HG03575 (cell line): ENCODE measurements at regions not wholly inside any gene's neighbourhood (a gene's known extent, or its start where the extent isn't known, plus 50 kb on each side); places are given as distances from the start of the nearest gene placed in this dataset.
"Not testable (repeated sequence)": the region's sequence is repeated elsewhere in the genome, so short reads cannot be mapped to it uniquely, and the experiment has no call there.

Experiments used
- ATAC-seq: cut with Tn5 transposase; IDR thresholded peaks from one replicate; pipeline ENCODE4 v1.9.1; 2021; ENCODE audit not compliant: unreplicated experiment, insufficient number of reproducible peaks, low FRiP score; ENCODE audit errors: extremely low read depth

DNA sequence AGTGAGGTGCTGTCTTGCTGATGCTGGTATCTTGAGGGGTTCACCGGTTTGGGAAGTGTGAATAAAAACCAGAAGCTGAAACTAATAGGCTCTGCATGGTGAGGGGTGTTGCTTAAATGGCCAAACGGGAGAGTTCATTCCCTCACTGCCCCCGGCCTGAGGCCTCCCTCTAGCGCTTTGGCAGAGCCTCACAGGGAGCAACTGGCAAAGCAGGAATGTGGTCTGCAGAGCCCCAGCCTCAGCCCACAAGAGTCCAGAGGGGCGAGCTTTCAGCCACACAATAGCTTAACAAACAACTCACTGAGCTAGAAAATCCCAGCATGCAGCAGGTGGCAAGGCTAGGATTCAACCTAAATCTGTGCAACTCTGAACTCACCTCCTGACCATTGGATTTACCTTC lies 234.8 kb downstream of the MED10 start:
- no peak for ATAC-seq

DNA sequence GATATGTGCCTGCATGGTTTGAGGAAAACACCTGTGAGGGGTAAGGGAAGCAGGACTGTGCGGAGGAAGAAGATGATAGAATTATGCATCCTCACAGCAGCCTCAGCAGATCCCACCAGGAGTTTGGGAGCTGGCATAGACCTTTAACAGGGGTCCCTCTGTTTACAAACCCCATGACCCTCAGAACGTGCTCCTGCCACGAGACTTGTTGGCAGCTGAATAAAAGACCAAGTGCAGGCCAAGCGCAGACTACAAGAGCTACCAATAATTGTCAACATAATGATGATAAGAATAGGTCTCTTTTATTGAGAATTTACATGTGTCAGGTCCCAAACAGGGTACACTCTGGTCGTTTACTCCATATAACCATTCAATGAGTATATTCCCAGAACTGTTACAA lies 236.0 kb downstream of the MED10 start:
- ATAC-seq, result no peak

- ATAC-seq, result no peak
Observed at GRCh38 chr5:6140219-6140618, 238.1 kb downstream of the MED10 start.

DNA sequence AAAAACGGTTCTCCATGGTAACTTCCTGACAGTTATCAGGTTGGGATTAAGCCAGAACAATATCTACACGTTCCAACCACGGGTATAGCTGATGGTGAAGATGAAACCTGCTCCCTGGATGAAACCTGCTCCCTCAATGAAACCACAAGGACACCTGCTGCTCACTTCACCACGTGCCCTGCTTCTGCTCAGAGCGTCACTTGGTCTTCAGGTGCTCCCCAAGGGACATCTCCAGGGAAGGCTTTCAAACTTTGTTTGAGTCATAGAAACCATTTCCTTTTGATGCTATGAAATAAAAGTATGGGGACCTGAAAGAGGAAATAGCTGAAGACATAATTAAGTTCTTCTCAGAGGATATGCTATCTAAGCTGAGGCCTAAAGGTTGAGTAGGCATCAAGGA lies 242.4 kb downstream of the MED10 start:
- no peak for ATAC-seq

DNA sequence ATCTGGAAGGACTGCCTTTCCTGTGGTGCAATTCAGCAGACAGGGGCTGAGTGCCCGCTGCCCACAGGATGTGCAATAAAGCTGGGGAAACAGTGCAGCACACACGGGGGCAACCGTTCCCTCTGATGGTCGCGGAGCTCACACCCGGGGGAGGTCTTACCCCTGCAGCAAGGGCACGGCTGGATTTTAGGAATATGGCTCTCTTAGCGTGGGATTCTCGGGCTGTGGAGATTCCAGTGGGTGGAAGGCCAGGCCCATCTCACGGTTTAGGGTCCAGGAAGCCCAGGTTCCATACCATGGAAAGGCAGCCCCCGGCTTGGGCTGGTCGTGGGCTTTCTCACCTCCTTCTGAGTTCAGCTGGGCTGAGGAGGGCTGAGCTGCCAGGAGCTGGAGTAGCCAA lies 244.1 kb downstream of the MED10 start:
- ATAC-seq, result no peak

- ATAC-seq, result no peak
Observed at GRCh38 chr5:6125781-6126180, 252.6 kb downstream of the MED10 start.

- no peak for ATAC-seq
Observed at GRCh38 chr5:6118691-6119090, 259.7 kb downstream of the MED10 start.

DNA sequence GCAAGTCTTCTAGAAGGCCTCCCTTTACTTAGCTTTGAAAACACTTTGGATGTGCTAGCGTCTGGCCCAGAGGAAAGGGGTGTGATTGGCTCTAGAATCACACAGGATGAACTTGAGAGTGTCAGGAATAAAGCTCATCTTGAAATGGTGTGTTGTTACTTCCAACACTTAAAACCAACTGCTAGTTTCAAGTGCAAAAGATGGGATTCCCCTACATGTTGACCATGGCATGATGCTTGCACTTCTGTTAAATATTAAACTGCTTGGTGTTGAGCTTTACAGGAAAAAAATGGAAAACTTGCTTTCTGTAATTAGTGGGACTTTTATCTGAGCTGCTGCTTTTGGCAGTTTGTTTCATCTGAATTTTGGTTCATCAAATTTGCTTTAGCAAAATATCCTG lies 261.1 kb downstream of the MED10 start:
- no peak for ATAC-seq

- no peak for ATAC-seq
Observed at GRCh38 chr5:6115852-6116251, 262.5 kb downstream of the MED10 start.

- no peak for ATAC-seq
Observed at GRCh38 chr5:6112538-6112937, 265.8 kb downstream of the MED10 start.

DNA sequence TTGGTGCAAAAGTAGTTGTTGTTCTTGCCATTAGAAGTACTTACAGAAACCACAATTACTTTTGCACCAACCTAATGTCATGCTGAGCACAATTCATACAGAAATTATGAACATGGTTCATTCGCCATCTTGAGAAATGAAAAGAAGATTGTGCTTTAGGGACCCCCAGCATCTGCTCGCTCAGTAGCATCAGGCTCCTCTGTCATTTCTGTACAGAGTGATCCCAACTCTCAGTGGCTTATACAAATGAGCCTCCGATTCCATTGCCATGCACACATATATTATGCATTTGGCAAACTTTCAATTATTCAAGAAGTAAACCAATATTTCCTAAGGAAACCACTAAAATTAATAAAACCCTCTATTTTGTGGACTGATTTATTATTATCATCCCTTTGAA lies 266.2 kb downstream of the MED10 start:
- ATAC-seq, result no peak

- ATAC-seq, result no peak
Observed at GRCh38 chr5:6111131-6111530, 267.2 kb downstream of the MED10 start.

GRCh38 chr5:6110441-6111005 lies 267.8 kb downstream of the MED10 start:
- ATAC-seq, result no peak

- no peak for ATAC-seq
Observed at GRCh38 chr5:6108981-6109825, 269.1 kb downstream of the MED10 start.

DNA sequence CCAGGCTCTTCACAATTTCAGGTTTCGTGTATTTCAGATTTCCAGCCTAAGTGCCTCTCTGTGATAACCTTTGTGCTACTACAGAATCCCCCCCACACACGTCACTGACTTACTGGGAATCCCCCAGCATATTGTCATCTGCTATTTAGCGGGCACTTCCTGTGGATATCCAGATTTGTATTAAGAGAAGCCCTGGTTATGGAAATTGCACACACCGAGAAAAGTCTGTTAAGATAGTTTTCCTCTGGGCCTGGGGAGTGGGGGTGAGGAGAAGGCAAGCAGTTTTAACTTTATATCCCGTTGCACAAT lies 269.9 kb downstream of the MED10 start:
- ATAC-seq, result no peak

- no peak for ATAC-seq
Observed at GRCh38 chr5:6107675-6108539, 270.4 kb downstream of the MED10 start.

DNA sequence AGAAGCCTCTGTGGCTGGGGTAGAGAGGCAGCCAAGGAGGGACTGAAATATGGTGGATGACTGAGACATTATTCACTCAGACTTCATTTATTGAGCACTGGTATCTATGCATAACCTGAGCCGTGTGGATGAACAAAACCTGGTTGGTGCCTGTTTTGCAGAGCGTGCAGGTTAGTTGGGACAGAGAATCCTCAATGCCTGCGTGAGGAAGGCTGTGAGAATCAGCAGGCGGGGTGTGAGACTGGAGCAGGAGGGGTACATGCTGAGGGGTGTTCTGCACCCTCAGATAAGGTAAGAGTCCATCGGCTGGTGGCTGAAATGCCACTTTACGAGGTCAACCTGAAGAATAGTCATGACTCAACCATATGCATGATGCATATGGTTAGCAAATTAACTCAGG lies 271.6 kb downstream of the MED10 start:
- ATAC-seq, result no peak

DNA sequence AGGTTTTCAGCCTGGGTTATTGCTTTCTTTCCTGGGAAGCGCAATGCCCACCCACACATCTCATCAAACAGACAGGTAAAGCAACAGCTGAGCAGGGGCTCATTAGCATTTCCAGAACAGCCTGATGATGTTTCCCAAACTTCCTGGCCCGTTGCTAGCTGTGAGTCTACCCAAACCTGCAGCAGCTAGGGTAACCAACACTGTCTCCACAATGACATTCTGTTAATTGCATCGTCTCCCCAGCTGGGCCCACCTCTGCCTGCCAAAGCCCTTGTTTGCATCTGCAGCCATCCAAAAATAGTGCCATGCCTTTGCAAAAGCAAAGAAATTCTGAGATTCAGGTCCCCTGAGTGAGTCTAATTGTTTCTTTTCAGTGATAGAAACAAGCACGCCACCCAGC lies 273.0 kb downstream of the MED10 start:
- ATAC-seq, result no peak

DNA sequence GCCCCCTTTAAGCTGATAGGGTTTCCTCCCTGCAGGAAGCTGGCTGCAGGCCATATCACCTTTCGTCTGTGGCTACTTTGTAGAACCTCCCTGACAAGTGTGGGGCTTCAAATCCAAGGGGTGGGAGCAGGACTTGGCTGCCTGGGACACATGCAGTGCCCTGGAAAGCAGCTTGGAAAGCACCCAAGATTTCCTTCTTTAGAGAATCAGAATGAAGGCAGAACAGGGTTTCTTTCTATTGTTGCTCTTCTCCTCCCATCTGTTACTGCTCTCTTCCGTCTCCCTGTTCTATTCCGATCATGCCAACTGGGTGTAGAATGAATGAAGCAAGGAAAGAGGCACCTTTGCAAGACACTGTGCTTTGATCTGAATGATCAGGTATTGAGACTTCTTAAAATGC lies 282.2 kb downstream of the MED10 start:
- ATAC-seq, result no peak

DNA sequence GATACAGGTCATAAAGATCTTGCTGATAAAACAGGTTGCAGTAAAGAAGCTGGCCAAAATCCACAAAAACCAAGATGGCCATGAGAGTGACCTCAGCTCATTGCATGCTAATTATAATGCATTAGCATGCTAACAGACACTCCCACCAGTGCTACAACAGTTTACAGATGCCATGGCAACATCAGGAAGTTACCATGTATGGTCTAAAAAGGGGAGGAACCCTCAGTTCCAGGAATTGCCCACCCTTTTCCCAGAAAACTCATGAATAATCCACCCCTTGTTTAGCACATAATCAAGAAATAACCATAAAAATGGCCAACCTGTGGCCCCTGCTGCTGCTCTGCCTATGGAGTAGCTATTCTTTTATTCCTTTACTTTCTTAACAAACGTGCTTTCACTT lies 284.2 kb downstream of the MED10 start:
- not testable (repeated sequence) for ATAC-seq
